ENCODE measurements at regions not wholly inside any gene's neighbourhood (a gene's known extent, or its start where the extent isn't known, plus 50 kb on each side); places are given as distances from the start of the nearest gene placed in this dataset.

DNA sequence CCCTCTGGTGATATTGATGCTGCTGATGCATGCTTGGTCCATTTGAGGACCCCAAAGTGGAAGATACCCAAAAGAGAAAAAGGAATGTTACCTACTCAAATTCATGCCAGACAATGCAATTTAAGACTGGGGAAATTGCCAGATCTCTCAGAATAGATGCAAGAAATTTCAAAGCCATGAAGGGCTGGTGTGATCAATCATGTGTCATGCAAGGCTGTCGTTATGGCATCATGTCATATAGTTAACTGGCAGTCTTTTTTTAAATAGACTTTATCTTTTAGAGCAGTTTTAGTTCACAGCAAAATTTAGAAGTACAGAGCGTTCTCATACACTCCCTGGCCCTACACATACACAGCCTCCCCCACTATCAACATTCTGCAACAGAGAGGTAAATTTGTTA is 53.1 kb upstream of the ABHD2 start:
- TF ChIP-seq ZNF324 (tag by site-specific recombination; IDR thresholded peaks at IDR 0.05): no peak
- no peak for TF ChIP-seq ZBTB44 (tag by site-specific recombination; IDR thresholded peaks at IDR 0.05)
- no peak for TF ChIP-seq ZNF10 (tag by site-specific recombination; IDR thresholded peaks at IDR 0.05)
- no peak for TF ChIP-seq CTCF (tag by site-specific recombination; IDR thresholded peaks at IDR 0.05)
- no peak for TF ChIP-seq ZNF366 (tag by site-specific recombination; conservative IDR thresholded peaks at IDR 0.05)
- no peak for TF ChIP-seq ZFP37 (tag by site-specific recombination; IDR thresholded peaks at IDR 0.05)

All from HEK293 (cell line).